ENCODE measurements at regions not wholly inside any gene's neighbourhood (a gene's known extent, or its start where the extent isn't known, plus 50 kb on each side); places are given as distances from the start of the nearest gene placed in this dataset.

DNA sequence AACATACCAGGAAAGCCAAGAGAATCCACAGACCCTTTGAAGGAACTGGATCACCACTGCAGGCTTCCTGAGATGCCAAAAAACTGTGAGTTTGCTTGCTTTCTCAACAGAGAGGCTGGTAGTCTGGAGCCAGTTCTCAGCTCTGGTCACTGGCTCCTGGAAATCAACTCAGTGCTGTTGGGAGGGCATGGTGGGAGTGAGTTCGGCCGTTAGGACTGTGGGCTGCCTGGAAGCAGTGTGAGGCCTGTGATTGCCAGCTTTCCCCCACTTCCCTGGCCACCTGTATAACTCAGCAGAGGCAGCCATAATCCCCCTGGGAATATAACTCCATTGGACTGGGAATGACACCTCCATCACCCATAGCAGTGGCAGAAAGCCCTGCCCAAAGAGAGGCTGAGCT is 122.0 kb upstream of the FSTL5 start:
- TF ChIP-seq, protein P1, sequence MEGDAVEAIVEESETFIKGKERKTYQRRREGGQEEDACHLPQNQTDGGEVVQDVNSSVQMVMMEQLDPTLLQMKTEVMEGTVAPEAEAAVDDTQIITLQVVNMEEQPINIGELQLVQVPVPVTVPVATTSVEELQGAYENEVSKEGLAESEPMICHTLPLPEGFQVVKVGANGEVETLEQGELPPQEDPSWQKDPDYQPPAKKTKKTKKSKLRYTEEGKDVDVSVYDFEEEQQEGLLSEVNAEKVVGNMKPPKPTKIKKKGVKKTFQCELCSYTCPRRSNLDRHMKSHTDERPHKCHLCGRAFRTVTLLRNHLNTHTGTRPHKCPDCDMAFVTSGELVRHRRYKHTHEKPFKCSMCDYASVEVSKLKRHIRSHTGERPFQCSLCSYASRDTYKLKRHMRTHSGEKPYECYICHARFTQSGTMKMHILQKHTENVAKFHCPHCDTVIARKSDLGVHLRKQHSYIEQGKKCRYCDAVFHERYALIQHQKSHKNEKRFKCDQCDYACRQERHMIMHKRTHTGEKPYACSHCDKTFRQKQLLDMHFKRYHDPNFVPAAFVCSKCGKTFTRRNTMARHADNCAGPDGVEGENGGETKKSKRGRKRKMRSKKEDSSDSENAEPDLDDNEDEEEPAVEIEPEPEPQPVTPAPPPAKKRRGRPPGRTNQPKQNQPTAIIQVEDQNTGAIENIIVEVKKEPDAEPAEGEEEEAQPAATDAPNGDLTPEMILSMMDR (IDR thresholded peaks at IDR 0.05) = no peak
- no peak for TF ChIP-seq POLR2A (IDR thresholded peaks at IDR 0.05)
- no peak for TF ChIP-seq EP300 (IDR thresholded peaks at IDR 0.05)
